ENCODE measurements at regions not wholly inside any gene's neighbourhood (a gene's known extent, or its start where the extent isn't known, plus 50 kb on each side); places are given as distances from the start of the nearest gene placed in this dataset.

DNA sequence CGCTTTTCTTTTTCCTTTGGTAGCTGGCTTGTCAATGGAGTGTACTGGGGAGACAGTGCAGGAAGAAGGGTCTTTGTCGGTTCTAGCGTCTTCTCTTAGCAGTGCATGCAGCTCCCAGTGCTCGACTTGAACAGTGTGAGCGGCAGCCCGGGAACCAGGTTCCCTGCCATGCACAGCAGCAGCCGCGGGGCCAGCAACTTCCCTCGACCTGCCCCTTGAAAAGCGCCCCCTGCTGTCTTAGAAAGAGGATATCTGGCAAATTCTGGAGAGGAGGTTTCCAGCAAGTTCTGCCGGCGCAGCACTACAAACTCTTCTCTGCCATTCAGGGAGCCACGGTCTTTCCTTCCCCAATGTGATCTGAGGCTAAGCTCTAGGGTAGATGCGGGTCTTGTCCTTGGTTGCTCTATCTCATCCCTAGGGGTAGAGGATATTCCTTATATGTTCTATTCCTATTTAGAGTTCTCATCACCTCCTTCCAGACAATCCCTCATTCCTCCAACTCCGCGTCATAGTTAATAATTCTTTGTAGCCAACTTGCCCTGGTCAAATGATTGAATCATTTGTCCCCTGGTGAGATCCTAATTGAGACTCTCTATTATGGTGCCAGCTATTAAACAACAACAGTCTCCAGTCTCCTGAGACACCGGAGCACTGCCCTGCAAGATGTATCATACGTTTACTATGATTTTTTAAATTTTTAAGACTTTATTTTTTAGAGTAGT, 451.3 kb downstream of the PMP22 start:
- no peak for DNase-seq (ENCODE audit: low spot score)

DNA sequence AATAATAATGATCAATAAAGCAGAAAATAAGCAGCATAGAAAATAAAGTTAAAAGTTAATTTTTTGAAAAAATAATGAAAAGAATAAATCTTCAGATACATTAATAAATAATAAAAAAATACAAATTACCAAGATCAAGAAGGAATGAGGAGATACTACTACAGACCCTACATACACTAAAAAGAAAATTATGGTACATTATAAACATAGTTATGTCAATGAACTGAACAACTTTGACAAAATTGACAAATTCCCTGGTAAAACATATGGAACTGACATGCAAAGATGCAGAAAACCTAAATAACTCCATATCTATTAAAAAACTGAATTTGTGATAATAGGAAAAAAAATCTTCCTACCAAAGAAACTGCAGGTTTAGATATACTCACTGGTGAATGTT, 456.7 kb downstream of the PMP22 start:
- no peak for DNase-seq (ENCODE audit: low spot score)

DNA sequence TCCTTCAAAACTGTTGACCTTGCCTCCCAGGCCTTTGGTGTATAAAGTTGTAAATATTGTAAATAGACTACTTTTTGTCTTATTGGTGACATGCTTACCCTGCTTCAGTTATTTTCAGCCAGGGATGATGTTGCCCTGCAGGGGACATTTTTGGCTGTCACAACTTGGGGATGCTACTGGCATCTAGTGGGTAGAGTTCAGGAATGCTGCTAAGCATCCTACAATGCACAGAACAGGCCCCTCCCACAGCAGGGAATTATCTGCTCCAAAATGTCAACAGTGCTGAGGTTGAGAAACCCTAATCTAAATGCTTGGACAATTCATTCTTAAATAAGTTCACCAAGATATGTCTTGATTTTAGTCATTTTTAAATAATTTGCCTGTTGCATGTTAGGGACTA, 459.8 kb downstream of the PMP22 start:
- no peak for DNase-seq (ENCODE audit: low spot score)

DNA sequence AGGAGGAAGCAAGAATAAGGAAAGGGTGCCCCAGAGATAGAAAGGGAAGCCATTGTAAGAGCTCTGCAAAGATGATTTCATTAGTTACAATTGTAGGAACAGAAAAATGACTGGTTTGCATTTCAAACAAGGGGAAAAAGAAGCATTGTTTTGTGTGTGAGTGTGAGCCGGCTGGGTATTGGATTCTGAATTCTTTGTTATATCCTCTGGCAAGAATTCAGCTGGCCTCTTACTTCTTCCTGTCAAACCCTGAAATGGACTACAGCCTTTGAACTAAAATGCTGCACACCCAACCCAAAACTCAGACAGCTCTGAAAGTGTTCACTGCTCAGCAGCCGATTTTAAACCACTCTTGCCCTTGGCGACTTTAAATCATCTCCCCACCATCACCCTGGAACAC, 461.3 kb downstream of the PMP22 start:
- no peak for DNase-seq (ENCODE audit: low spot score)

DNA sequence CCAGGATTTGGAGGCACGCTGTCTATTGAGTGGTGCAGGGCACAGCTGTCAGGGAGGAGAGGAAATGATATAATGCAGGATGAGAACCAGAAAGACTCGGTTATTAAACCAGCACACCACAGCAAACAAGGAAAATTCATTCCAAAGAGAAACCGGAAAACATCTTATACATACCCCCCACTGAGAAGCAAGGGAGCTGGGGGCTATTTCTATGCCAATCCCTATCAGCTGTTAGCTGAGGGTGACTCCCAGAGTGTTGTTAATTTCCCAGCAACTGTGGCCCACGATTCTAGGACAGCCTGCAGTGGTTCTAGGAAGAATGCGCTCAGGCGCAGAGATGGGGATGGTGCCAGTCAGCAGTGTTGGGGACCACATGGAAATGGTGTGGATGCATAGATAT, 467.3 kb downstream of the PMP22 start:
- no peak for DNase-seq (ENCODE audit: low spot score)

DNA sequence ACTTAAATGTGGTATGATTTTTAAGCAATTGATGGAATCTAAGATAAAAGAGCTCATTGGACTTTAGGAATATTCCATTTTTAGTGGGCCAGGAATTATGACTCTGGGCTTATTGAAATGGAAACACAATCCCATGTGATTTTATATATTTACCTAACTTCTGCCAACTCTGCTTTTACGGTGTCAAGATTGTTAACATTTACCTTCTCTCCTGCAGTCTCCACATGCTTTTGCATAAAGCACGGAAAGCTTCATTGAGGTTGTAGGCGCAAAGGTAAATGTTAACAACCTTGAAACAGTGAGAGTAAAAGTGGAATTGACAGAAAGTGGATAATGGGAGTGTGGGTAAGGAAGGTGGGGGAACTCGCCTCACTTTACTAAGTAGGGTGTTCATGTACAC, 468.1 kb downstream of the PMP22 start:
- DNase-seq (ENCODE audit: low spot score) = no peak

DNA sequence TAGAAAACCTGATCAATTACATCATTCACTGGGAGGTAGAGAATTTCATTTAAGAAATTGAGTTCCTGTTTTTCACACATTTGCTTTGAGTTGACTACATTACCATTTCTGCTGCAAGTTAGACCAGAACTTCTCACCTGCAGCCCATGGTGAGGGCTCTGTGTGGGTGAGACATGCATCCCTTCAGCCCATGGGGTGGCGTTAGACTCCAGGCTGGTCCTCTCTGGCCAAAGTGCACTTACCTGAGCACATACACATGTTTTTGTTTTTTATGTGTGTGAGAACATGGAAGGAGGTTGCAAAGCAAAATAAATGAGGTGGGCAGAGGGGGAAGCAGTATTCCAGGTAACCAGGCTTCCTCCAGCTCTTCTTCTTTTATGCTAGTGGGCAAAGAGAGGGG, 470.2 kb downstream of the PMP22 start:
- DNase-seq (ENCODE audit: low spot score) = no peak

DNA sequence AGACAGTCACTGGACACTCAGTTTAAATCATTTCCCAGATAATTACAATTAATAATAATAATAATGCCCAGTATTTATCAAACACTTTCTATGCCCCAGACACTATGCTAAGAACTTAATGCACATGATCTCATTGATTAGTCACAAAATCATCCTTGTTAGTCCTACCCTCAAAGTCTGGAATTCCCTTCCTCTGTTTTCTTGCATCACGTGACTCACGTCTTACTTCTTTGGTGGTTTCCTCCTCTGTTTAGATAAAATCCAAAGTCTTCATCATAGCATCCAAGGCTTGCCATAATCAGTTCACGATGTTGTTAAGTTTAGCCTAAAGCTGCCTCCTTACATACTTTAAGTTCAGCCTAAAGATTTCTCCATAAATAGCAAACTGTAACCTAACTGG, 471.9 kb downstream of the PMP22 start:
- no peak for DNase-seq (ENCODE audit: low spot score)

DNA sequence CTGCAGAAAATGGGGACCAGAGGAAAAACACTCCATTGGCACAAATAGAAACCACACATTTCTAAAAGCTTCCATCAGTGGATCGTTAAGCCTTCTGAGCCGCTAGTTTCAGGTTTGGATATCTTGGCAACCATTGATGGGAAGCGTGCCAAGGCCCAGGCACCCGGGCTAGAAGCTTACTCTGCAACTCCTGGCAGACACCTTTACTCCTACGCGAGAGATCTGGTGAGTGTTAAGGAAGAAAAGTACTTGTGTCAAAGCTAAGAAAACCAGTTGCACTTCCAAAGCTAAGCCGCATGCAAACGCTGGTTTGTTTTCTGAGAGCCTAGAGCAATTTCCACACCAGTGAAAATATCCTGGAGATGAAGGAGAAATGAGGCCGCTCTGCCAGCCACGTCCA, 472.4 kb downstream of the PMP22 start:
- DNase-seq (ENCODE audit: low spot score) = no peak

DNA sequence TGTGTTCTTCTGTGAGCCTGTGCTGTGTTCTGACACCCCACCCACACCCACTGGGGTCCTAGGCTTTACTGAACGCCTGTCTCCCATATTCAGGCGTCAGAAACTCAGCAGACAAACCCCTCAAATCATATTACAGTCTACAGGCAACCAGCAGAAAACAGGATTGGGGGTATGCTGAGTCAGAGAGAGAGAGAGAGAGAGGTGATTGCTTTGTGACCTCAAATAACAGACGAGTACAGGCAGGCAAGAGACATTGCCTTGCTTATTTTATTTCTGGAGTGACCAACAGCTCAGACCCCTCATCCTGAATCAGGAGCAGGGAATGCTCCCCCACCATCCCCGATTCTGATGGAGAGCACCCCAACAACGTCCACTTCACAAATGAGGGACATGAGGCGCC, 473.9 kb downstream of the PMP22 start:
- no peak for DNase-seq (ENCODE audit: low spot score)

DNA sequence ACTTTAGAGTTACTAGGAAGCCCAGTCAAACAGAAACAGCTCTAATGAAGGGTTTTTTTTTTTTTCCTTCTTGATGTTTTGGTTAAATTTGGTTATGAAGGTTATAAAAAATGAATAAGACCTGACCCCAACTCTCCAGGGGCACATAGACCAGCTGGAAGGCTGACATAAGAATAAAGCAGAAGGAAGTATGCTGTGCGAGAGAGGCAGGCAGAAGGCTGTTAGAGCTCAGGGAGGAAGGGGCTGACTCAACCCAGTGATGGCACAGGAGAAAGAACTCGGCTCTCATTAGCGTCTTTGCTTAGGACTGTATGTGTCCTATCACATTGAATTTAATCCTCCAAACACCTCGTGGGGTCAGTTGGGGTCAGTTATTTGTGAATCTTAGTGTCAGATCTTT, 474.6 kb downstream of the PMP22 start:
- DNase-seq (ENCODE audit: low spot score) = no peak

DNA sequence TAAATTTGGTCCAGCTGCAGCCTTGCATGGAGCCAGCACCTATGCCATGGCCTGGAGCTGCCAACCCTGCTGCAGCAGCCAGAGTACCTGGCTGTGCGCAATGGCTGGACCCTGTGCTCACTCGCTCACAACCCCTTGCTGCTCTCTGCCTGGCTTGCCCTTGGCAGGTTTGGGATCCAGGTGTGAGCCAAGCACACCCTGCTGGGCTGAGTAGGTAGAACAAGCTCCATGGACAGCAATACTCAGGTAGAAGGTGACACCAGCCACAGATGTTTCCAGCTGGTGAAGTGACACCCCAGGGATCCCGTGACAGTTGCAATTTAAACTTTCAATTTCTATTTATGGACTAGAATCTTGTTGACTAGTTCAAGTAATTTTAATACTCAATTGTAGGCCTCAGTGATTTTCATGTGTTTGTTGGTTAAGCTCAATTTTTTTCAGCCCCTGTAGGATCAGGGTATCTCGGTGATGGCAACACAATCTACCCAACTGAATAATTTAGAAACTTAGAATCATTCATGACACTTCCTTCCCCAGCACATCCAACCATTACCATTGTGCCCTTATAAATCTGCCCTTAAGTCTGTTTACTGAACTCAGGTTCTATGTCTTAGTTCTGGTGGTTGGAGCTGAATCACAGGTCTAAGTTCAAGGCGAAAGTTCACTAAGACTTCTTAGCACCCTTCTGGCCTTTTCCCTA, 480.0 kb downstream of the PMP22 start:
- DNase-seq (ENCODE audit: low spot score) = no peak

DNA sequence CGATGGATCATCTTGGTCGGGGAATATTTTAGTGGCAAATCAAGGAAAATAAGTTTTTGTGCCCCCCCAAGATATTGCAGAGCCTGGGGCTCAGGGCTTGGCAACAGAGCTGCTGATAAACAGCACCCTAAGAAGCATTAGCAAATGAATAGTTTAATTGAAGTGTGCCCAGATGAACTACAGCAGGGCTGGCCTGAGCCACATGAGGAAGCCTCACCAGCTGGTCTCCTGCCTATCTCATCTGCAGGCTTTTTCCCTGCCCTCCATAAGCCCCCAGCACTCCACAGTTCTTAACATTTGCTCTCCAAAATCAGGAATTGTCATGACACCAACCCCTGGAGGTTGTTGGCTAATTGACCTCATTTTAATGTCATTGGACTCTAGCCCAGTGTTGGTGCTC, 480.2 kb downstream of the HS3ST3B1 start:
- no peak for DNase-seq (ENCODE audit: low spot score)

DNA sequence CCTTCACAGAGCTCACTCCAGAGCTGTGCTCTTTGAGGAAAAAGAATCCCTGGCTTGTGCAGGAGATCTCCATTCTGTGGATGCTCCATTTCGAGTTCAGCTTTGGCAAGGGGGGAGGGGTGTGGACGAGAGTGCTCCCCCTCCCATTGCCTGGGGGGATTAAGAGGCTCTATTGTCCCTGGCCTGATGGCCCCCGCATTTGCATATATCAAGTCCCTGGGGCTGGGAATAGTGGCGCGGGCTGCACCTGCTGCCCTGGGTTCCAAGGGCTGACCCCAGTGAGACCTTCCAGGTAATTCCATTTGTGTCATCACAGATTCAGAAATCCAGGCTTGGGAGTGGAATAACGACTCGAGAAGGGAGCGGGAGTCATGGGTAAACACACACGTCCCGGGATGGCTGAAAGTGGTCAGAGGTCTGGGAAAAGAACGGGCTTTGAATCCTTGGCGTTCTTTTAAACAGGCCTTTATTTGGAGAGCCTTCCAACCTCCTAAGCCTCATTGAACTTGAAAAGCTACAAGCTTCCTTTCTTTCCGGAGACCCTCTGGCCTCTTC, 479.3 kb downstream of the HS3ST3B1 start:
- no peak for DNase-seq (ENCODE audit: low spot score)

DNA sequence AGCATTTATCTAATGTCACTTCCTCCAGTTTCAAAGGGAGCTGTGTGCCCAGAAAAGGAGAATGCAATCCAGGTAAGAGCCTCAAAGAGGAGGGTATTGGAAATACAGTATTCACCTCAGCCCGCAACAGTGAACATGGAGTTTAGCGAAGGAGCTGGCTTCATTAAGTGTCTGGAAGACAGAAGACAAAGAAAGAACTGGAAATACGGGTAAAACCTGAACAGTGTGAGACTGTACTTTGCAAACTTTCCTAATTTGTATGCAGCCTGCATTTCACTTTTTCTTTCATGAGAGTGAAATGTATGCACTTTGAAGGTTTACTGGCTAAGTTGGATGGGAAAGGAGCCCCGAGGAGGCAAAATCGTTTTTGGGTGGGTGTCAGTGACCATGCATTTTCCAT, 478.4 kb downstream of the HS3ST3B1 start:
- DNase-seq (ENCODE audit: low spot score) = no peak

DNA sequence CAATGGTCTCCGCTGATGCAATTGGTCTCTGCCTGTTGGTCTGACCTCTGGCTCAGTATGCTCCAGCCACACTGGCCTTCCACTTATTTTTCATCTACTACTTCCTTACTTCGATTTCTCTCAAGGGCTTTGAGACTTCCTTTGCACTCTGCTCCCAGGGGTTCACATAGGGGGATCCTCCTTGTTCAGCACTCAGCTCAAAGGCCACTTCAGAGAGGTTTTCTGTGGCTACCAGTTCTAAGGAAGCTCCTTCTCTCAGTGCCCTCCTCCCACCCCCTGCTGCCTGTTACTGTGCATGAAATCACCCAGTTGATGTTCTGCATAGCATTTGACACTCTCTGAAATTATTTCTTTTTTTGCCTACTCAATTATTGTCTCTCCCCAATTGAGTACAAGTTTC, 476.4 kb downstream of the HS3ST3B1 start:
- DNase-seq (ENCODE audit: low spot score) = no peak

DNA sequence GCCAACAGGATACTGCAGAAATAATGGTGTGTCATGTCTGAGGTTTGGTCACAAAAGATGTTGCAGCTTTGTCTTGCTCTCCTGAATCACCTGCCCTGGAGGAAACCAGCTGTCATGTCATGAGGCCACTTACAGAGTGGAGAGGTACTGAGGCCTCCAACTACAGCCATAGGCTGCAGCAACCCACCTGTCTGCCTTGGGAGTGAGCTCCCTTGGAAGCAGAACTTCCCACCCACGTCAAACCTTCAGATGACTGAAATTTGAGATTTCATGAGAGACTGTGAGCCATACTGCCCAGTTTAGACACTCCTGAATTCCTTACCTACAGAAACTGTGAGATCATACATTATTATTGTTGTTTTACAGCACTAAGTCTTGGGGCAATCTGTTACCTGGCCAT, 475.9 kb downstream of the HS3ST3B1 start:
- DNase-seq (ENCODE audit: low spot score) = no peak

DNA sequence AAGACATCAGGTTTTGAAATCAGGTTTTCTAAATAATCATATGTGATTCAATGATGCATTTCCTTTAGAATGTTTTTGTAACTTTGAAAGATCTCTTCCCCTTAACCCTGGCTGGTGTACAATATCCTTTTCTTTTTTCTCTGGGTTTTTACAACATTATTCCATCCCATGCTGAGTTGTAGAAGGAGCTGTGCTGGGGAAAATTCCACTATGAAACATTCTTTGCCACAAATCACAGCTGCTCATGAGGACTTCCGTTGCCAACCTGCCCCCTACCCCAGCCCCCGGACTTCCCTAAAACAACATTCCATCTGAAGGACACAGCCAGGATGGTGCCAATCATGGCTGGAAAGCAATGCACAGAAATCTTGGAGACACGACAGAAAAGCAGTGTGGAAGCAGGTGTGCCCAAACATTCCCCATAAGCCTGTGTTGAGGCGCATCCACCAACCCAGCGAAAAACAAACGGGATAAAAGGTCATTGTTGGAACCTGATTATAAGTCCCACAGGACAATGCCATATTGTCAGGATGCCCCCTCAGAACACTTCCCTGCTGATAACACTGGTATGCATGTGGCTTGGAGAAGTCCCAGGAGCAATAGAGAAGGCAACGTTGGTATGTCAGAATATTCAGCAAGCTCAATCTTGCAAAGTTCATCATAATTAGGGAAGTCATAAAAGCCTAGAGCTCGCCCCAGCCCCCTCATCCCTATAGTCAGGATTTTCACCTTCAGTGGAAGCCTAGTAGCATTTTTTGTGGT, 475.0 kb downstream of the HS3ST3B1 start:
- no peak for DNase-seq (ENCODE audit: low spot score)

DNA sequence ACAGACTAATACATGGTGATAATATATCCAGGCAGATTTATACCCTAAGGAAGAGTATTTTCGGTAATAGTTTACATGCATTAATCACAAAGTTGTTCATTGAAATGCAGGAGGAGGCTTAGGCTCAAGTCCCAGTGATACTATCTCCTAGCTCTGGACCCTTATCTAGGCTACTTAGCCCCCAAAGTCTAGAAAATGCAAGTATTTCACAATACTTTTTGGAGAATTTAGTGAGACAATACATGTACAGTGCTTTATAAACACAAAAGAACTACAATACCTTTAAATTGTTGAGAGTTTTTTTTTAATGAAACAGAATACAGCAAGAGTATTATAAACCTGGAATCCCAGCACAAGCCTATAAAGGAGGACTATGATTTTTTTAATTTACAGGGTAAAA, 473.9 kb downstream of the HS3ST3B1 start:
- DNase-seq (ENCODE audit: low spot score) = no peak

DNA sequence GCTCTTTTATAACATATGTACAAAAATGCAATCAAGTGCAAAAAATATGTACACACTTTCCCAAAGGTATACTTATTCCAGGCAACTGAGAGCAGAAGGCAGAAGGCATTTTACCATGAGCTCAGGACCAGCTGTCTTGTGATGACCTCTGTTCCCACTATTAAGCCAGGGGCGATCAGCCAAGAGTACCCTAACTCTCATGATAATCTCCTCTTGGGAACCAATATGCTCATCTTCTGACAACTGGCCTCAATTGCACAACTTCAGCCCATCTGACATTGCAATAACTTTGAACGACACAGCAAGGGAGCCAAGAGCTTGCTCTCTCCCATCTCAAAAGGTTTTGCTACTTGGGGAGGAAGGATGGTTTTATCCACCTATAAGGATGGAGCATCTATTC, 471.9 kb downstream of the HS3ST3B1 start:
- no peak for DNase-seq (ENCODE audit: low spot score)

DNA sequence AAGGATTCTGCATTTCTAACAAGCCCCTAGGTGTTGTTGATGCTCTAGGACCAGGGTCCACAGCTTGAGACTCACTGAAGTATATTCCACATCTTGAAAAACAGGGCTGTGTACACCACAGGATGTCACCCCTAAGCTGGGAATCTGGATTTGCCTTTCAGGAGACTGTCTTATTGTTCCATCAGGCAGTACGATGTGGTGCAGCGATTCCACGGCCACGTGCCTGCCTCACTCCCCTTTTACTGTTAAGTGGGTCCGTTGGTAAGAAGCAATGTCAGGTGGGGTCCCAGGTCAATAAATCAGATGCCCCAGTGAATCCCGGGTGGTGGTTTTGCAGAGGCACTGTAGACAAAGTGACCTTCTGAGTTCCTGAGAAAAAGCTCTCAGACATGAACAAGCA, 470.7 kb downstream of the HS3ST3B1 start:
- DNase-seq (ENCODE audit: low spot score) = no peak

DNA sequence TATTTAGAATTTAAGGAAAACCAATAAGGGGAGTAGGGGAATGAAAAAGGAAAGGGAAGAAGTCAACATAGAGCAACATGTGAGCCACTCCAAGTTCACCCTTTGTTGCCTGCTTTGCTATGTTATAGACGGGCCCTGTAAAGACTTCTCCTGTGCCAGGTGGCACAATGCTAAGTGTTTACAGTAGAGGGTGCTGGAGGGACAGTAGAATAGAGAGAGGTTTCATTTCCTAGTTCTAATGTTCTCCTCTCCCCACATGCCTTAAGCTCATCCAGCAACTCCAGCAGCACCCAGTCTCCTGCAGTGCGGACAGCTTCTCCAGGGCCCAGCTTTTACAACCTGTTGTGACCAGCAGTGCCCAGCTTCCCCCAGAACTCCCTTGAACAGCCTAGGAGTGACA, 468.0 kb downstream of the HS3ST3B1 start:
- DNase-seq (ENCODE audit: low spot score) = no peak
